WERI-Rb-1 (cell line): ENCODE measurements at regions not wholly inside any gene's neighbourhood (a gene's known extent, or its start where the extent isn't known, plus 50 kb on each side); places are given as distances from the start of the nearest gene placed in this dataset.

Experiments
- DNase-seq: peaks from one replicate; pipeline ENCODE4 v3.0.0-alpha.2; 2020
- H3K27ac ChIP-seq: fragments of 250-450 bp; sonication (Bioruptor Pico); 2 replicates; pipeline ENCODE4 v1.5.1; 2020; ENCODE audit warnings: mild to moderate bottlenecking, moderate library complexity
- H3K27me3 ChIP-seq: fragments of 250-450 bp; sonication (Bioruptor Pico); 2 replicates; pipeline ENCODE4 v1.5.1; 2021; ENCODE audit warnings: mild to moderate bottlenecking, low read depth, moderate library complexity; ENCODE audit not compliant: insufficient read depth, severe bottlenecking
- H3K36me3 ChIP-seq: fragments of 250-450 bp; sonication (Bioruptor Pico); 2 replicates; pipeline ENCODE4 v1.5.1; 2020; ENCODE audit warnings: mild to moderate bottlenecking, moderate library complexity
- H3K4me3 ChIP-seq: 2 replicates; pipeline ENCODE4 v1.5.1; 2011; ENCODE audit warnings: low read depth, mild to moderate bottlenecking, control low read depth, low read length
- H3K9me3 ChIP-seq: fragments of 250-450 bp; sonication (Bioruptor Pico); 2 replicates; pipeline ENCODE4 v1.5.1; 2021; ENCODE audit warnings: mild to moderate bottlenecking, moderate library complexity; ENCODE audit not compliant: severe bottlenecking
- CTCF ChIP-seq: IDR thresholded peaks from 2 replicates; pipeline ENCODE4 v1.5.1; 2011; ENCODE audit warnings: low read depth, mild to moderate bottlenecking, control low read depth, inconsistent platforms, low read length

GRCh38 chr22:49462795-49463194 is 364.9 kb downstream of the BRD1 start:
- no peak for TF ChIP-seq CTCF
- H3K27me3 ChIP-seq = no peaks in the 10 kb centered on the region
- DNase-seq = no peak
- no peak overlapping the region for H3K4me3 ChIP-seq
- no peaks in the 10 kb centered on the region for H3K9me3 ChIP-seq
- H3K27ac ChIP-seq = no peak overlapping the region
- H3K36me3 ChIP-seq = no peaks in the 10 kb centered on the region

DNA sequence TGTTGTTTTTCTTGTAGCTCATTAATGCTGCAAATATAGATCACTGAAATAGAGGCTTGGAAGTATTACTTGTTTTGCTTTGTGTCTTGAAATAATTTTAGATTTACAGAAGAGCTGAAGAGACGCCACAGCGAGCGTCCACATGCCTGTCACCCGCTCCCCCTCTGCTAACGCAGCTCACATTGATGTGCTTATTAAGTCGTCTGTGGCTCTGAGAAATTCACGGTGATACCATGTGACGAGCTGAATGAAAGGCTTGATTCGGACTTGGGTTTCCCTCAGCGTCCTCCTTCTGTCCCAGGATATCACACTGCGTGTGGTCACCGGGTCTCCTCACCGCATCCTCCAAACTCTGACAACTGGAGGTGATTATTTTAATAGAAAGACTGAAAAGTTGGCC is 365.4 kb downstream of the BRD1 start:
- Histone ChIP-seq H3K4me3 (no peak overlapping the region), H3K27me3 (no peaks in the 10 kb centered on the region), H3K36me3 (no peaks in the 10 kb centered on the region), H3K9me3 (no peaks in the 10 kb centered on the region), H3K27ac (no peak overlapping the region)
- TF ChIP-seq CTCF = no peak
- no peak for DNase-seq

GRCh38 chr22:49461674-49462073 is 366.0 kb downstream of the BRD1 start:
- Histone ChIP-seq H3K36me3 (no peaks in the 10 kb centered on the region), H3K27ac (no peak overlapping the region), H3K27me3 (no peaks in the 10 kb centered on the region), H3K4me3 (no peak overlapping the region), H3K9me3 (no peaks in the 10 kb centered on the region)
- no peak for DNase-seq
- no peak for TF ChIP-seq CTCF

GRCh38 chr22:49460592-49461281 is 366.9 kb downstream of the BRD1 start:
- Histone ChIP-seq H3K27me3 (no peaks in the 10 kb centered on the region), H3K9me3 (no peaks in the 10 kb centered on the region), H3K27ac (no peak overlapping the region), H3K4me3 (no peak overlapping the region), H3K36me3 (no peaks in the 10 kb centered on the region)
- TF ChIP-seq CTCF = no peak
- no peak for DNase-seq

GRCh38 chr22:49460091-49460490 is 367.6 kb downstream of the BRD1 start:
- H3K9me3 ChIP-seq = no peaks in the 10 kb centered on the region

More at GRCh38 chr22:49460091-49460490, 367.6 kb downstream of the BRD1 start:
- TF ChIP-seq CTCF = no peak
- no peak overlapping the region for H3K27ac ChIP-seq
- no peaks in the 10 kb centered on the region for H3K27me3 ChIP-seq
- no peak for DNase-seq
- H3K4me3 ChIP-seq = no peak overlapping the region
- no peaks in the 10 kb centered on the region for H3K36me3 ChIP-seq
